GM12878 (cell line): ENCODE measurements at regions not wholly inside any gene's neighbourhood (a gene's known extent, or its start where the extent isn't known, plus 50 kb on each side); places are given as distances from the start of the nearest gene placed in this dataset.
A peak's percentile ranks its signal among the peaks of the same experiment; 100 is the strongest.

Experiments
- CHD4 ChIP-seq: fragments of 200-600 bp; sonication (generic); IDR thresholded peaks from 2 replicates; pipeline ENCODE4 v1.6.1; 2016; ENCODE audit warnings: mild to moderate bottlenecking
- EP300 ChIP-seq, 2 experiments: fragments of 150-350 bp in 1 of 2; IDR thresholded peaks; 2 replicates each; pipeline ENCODE4 v1.6.1; 2011 to 2012; ENCODE audit warnings: low read depth in 2 of 2, low read length in 2 of 2, borderline replicate concordance in 1 of 2, improper control_type of control experiment in 1 of 2, inconsistent platforms in 1 of 2; ENCODE audit not compliant: control insufficient read depth in 1 of 2
- KAT2A ChIP-seq: conservative IDR thresholded peaks from 2 replicates; pipeline ENCODE4 v1.6.1; 2011; ENCODE audit warnings: low read depth, low read length; ENCODE audit not compliant: control insufficient read depth
- KDM1A ChIP-seq: fragments of 200-600 bp; sonication (generic); IDR thresholded peaks from 2 replicates; pipeline ENCODE4 v1.6.1; 2016; ENCODE audit warnings: borderline replicate concordance
- NFYB ChIP-seq: IDR thresholded peaks from 2 replicates; pipeline ENCODE4 v1.6.1; 2011; ENCODE audit warnings: low read depth, mild to moderate bottlenecking, low read length, improper control_type of control experiment, moderate library complexity; ENCODE audit not compliant: insufficient read depth
- NR2C2 ChIP-seq: IDR thresholded peaks from 2 replicates; pipeline ENCODE4 v1.6.1; 2011; ENCODE audit warnings: borderline replicate concordance, low read depth; ENCODE audit not compliant: control insufficient read depth, insufficient read length
- PML ChIP-seq: IDR thresholded peaks from 2 replicates; pipeline ENCODE4 v1.6.1; 2012; ENCODE audit warnings: low read length, inconsistent platforms
- POLR2AphosphoS5 ChIP-seq: IDR thresholded peaks from 2 replicates; pipeline ENCODE4 v1.6.1; 2011; ENCODE audit warnings: mild to moderate bottlenecking, low read length, inconsistent platforms
- POU2F2 ChIP-seq: IDR thresholded peaks from 3 replicates; pipeline ENCODE4 v1.6.1; 2011; ENCODE audit warnings: low read depth, mild to moderate bottlenecking, low read length, borderline replicate concordance
- RAD21 ChIP-seq: IDR thresholded peaks from 2 replicates; pipeline ENCODE4 v1.6.1; 2011; ENCODE audit warnings: mild to moderate bottlenecking, low read depth, low read length, moderate library complexity; ENCODE audit not compliant: insufficient read depth
- SIN3A ChIP-seq: IDR thresholded peaks from 2 replicates; pipeline ENCODE4 v1.6.1; 2012; ENCODE audit warnings: low read depth, low read length, improper control_type of control experiment
- SRF ChIP-seq, 2 experiments: IDR thresholded peaks; 2 replicates each; pipeline ENCODE4 v1.6.1; 2011; ENCODE audit warnings: low read depth in 2 of 2, low read length in 2 of 2, mild to moderate bottlenecking in 1 of 2, moderate library complexity in 1 of 2
- TCF3 ChIP-seq: IDR thresholded peaks from 2 replicates; pipeline ENCODE4 v1.6.1; 2012; ENCODE audit warnings: low read depth, mild to moderate bottlenecking, low read length, borderline replicate concordance; ENCODE audit not compliant: insufficient read depth
- ZZZ3 ChIP-seq: IDR thresholded peaks from 2 replicates; pipeline ENCODE4 v1.6.1; 2011; ENCODE audit warnings: low read depth; ENCODE audit not compliant: control insufficient read depth, insufficient read length
- TF ChIP-seq, protein P1 (sequence below): fragments of 450-650 bp; IDR thresholded peaks from 2 replicates; pipeline ENCODE4 v1.6.1; 2014; ENCODE audit warnings: mild to moderate bottlenecking
- TF ChIP-seq, protein P2 (sequence below): fragments of 450-650 bp; formaldehyde crosslinking; IDR thresholded peaks from 2 replicates; pipeline ENCODE4 v1.4.0; 2022; ENCODE audit warnings: mild to moderate bottlenecking, moderate library complexity
- TF ChIP-seq, protein P3 (sequence below): IDR thresholded peaks from 2 replicates; pipeline ENCODE4 v1.6.1; 2012; ENCODE audit warnings: low read depth, low read length, improper control_type of control experiment
- TF ChIP-seq, protein P4 (sequence below): fragments of 150-350 bp; IDR thresholded peaks from 2 replicates; pipeline ENCODE4 v1.6.1; 2016; ENCODE audit warnings: low read depth, low read length
- TF ChIP-seq, protein P5 (sequence below): fragments of 450-650 bp; IDR thresholded peaks from 2 replicates; pipeline ENCODE4 v1.6.1; 2018; ENCODE audit warnings: mild to moderate bottlenecking, low read depth, moderate library complexity; ENCODE audit not compliant: partially characterized antibody

DNA sequence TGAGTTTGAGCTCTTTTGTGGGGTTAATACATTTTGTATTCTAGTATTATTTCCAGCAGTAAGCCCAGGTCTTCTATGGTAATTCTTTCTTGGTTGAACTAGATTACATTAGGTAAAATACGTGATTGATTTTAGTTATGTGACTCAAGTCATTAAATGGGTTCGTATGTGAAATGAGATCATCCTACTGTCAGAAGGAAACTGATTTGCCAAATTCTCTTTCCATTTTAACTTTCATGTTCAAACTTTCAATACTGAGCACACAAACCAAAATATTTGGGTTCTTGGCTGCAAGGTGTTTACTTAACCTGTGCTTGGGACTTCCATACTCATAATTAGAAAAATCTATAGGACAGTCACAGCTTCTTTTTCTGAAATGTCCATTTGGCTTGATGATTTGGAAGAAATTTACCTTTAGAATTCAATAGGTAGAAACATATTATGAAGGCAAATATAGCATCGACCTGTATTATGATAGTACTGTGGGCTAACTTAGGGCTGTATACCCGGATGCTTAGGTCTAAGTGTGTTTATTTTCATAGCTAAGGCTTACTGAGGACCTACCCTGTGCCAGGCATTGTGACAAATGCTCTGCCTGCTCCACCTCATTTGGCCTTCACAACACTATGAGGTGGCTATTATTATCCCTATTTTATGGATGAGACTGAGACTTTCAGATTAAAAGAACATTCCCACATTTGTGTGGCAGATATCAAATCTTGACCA is 631.8 kb upstream of the GRM7 start (continued):
- TF ChIP-seq, protein P1, sequence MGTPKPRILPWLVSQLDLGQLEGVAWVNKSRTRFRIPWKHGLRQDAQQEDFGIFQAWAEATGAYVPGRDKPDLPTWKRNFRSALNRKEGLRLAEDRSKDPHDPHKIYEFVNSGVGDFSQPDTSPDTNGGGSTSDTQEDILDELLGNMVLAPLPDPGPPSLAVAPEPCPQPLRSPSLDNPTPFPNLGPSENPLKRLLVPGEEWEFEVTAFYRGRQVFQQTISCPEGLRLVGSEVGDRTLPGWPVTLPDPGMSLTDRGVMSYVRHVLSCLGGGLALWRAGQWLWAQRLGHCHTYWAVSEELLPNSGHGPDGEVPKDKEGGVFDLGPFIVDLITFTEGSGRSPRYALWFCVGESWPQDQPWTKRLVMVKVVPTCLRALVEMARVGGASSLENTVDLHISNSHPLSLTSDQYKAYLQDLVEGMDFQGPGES = no peak
- TF ChIP-seq, protein P2, sequence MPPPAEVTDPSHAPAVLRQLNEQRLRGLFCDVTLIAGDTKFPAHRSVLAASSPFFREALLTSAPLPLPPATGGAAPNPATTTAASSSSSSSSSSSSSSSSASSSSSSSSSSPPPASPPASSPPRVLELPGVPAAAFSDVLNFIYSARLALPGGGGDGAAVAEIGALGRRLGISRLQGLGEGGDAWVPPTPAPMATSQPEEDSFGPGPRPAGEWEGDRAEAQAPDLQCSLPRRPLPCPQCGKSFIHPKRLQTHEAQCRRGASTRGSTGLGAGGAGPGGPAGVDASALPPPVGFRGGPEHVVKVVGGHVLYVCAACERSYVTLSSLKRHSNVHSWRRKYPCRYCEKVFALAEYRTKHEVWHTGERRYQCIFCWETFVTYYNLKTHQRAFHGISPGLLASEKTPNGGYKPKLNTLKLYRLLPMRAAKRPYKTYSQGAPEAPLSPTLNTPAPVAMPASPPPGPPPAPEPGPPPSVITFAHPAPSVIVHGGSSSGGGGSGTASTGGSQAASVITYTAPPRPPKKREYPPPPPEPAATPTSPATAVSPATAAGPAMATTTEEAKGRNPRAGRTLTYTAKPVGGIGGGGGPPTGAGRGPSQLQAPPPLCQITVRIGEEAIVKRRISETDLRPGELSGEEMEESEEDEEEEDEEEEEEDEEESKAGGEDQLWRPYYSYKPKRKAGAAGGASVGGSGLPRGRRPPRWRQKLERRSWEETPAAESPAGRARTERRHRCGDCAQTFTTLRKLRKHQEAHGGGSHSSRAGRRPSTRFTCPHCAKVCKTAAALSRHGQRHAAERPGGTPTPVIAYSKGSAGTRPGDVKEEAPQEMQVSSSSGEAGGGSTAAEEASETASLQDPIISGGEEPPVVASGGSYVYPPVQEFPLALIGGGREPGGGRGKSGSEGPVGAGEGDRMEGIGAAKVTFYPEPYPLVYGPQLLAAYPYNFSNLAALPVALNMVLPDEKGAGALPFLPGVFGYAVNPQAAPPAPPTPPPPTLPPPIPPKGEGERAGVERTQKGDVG (CRISPR knock-in tag) = no peak
- TF ChIP-seq POLR2AphosphoS5 (no peak), CHD4 (no peak), SRF (IDR thresholded peaks at IDR 0.05; ENCODE audit: low read depth in 2 of 2, low read length in 2 of 2) (no peak), KDM1A (no peak), EP300 (IDR thresholded peaks at IDR 0.05; ENCODE audit: borderline replicate concordance in 1 of 2, control insufficient read depth in 1 of 2, low read depth in 2 of 2, low read length in 2 of 2) (0 out of 4 replicates have a peak, but pooled peaks of 1 of the 2 experiments have one; percentile 43), RAD21 (no peak), NFYB (no peak), POU2F2 (no peak), NR2C2 (no peak), SIN3A (no peak), PML (no peak), TCF3 (no peak), ZZZ3 (no peak), KAT2A (no peak)
- TF ChIP-seq, protein P3, sequence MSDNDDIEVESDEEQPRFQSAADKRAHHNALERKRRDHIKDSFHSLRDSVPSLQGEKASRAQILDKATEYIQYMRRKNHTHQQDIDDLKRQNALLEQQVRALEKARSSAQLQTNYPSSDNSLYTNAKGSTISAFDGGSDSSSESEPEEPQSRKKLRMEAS = no peak
- TF ChIP-seq, protein P4, sequence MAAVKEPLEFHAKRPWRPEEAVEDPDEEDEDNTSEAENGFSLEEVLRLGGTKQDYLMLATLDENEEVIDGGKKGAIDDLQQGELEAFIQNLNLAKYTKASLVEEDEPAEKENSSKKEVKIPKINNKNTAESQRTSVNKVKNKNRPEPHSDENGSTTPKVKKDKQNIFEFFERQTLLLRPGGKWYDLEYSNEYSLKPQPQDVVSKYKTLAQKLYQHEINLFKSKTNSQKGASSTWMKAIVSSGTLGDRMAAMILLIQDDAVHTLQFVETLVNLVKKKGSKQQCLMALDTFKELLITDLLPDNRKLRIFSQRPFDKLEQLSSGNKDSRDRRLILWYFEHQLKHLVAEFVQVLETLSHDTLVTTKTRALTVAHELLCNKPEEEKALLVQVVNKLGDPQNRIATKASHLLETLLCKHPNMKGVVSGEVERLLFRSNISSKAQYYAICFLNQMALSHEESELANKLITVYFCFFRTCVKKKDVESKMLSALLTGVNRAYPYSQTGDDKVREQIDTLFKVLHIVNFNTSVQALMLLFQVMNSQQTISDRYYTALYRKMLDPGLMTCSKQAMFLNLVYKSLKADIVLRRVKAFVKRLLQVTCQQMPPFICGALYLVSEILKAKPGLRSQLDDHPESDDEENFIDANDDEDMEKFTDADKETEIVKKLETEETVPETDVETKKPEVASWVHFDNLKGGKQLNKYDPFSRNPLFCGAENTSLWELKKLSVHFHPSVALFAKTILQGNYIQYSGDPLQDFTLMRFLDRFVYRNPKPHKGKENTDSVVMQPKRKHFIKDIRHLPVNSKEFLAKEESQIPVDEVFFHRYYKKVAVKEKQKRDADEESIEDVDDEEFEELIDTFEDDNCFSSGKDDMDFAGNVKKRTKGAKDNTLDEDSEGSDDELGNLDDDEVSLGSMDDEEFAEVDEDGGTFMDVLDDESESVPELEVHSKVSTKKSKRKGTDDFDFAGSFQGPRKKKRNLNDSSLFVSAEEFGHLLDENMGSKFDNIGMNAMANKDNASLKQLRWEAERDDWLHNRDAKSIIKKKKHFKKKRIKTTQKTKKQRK = no peak
- TF ChIP-seq, protein P5, sequence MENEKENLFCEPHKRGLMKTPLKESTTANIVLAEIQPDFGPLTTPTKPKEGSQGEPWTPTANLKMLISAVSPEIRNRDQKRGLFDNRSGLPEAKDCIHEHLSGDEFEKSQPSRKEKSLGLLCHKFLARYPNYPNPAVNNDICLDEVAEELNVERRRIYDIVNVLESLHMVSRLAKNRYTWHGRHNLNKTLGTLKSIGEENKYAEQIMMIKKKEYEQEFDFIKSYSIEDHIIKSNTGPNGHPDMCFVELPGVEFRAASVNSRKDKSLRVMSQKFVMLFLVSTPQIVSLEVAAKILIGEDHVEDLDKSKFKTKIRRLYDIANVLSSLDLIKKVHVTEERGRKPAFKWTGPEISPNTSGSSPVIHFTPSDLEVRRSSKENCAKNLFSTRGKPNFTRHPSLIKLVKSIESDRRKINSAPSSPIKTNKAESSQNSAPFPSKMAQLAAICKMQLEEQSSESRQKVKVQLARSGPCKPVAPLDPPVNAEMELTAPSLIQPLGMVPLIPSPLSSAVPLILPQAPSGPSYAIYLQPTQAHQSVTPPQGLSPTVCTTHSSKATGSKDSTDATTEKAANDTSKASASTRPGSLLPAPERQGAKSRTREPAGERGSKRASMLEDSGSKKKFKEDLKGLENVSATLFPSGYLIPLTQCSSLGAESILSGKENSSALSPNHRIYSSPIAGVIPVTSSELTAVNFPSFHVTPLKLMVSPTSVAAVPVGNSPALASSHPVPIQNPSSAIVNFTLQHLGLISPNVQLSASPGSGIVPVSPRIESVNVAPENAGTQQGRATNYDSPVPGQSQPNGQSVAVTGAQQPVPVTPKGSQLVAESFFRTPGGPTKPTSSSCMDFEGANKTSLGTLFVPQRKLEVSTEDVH = no peak
